Muscle of back (tissue), 3 donors: ENCODE measurements at regions not wholly inside any gene's neighbourhood (a gene's known extent, or its start where the extent isn't known, plus 50 kb on each side); places are given as distances from the start of the nearest gene placed in this dataset.

Experiments used
- DNase-seq, 3 donors: peaks; one replicate each; pipeline versions ENCODE4 v3.0.0 to v3.0.0-alpha.2; 2013

DNA sequence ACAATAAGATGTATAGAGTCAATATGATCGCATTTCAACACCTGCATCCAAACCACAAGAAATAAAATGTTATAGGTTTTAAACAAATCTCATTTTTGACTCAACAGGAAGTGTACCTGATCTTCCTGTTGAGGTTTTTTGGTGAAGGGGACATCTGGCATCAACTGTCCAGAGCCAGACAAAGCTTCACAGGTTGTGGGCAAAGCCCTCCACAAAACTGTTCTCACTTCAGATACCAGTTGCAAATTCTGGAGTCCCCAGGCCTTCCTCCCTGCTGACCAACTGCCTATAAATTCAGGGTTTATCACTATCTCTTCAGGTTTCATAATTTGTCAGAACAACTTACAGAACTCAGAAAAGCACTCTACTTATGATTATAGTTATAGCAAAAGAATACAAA is 326.1 kb upstream of the CAMK1G start:
- no peak for DNase-seq

DNA sequence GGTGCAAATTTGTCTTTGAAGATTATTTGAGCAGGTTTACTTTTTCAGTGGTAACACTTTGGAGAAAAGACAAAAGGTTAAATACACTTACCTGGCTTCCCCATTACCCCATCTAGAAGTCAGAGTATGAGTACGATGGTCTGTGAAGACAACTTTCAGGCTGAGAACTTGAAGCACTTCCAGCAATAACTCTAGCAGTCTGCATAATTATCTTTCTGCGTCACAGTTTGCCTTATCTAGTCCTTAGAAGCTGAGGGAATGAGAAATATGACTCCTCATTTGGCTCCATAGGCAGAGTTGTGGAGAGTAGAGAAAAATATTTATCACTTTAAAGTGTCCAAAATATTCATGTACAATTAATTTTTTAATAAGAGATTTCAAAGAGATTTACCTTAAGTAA is 323.4 kb upstream of the CAMK1G start:
- no peak for DNase-seq

DNA sequence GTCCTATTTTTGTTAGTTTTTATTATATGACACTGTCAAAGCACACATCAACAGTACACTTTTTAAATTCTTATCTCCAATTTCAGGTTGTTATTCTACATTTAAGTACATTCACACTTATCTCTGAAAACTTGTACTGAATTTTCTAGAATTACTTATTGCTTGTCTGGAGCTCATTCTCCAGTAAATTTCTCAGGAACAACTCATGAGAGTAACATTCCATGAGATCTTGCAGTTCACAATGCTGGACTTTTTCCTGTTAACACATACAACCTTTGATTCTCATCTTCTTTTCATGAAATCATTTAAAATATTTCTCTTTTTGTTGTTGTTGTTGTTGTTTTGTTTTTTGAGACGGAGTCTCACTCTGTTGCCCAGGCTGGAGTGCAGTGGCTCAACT is 320.9 kb upstream of the CAMK1G start:
- DNase-seq = no peak

DNA sequence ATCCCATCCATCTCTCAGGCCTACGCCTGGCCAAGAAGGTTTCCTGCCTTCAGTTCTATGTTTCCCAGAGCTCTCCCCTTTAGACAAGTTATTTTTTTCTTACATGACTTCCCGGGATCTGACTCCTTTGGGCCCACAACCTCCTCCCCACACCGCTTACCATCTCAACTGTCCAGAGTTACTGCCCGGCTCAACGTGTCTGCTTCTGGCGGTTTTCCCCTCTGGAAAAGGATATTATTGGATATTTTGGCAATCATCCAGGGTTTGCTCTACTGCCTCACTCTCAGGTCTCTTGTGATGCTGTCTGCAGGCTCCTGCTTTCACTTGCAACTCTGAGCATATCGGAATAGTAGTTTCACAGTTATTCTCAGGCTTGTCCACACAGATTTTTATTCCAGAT is 318.2 kb upstream of the CAMK1G start:
- DNase-seq = peak in 2 of 3 donors; percentile 8 to 34

DNA sequence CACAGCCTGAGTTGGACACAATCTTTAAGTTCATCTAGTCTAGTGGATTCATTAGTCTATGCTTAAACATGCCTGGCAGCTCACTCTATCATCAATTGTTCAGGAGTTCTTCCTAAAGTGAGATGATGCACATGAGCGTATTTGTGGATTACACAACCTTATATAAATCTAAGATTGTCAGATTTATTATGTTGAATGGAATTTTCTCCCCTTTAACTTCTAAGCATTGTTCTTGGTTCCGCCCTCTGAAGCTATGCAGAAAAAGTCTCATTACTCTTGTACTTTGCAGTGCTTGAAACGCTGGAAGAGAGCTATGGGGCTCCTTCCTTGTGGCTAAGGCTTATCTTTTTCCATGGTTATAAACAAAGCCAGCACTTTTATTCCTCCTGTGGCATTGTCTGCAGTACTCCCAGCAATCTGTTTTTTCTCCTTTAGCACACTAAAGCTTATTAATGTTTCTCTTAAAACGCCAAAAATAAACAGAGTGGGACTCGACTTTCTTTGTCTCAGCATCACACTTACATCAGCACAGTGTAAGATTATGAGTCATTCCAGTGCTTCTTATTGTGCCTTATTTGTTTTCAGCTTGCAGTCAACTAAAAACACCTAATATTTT is 316.8 kb upstream of the CAMK1G start:
- DNase-seq = peak in 1 of 3 donors; percentile 17

DNA sequence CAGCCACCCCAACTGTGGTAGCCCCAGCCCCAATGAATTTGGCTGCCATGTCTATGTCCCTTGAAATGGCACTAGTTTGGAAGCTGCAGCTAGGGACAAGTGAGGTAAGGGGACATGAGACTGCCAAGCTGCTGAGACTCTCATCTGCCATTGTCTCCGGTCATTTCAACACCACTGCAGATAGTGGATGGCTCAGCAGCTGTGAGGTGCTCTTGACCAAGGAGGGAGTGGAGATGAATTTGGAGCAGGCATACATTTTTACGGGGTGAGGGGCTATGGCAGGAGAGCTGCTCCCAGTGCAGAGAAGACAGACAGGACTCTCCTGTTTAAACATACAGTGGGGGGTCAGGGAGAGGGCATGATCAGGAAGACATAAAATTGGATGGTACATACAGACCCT is 315.5 kb upstream of the CAMK1G start:
- no peak for DNase-seq

DNA sequence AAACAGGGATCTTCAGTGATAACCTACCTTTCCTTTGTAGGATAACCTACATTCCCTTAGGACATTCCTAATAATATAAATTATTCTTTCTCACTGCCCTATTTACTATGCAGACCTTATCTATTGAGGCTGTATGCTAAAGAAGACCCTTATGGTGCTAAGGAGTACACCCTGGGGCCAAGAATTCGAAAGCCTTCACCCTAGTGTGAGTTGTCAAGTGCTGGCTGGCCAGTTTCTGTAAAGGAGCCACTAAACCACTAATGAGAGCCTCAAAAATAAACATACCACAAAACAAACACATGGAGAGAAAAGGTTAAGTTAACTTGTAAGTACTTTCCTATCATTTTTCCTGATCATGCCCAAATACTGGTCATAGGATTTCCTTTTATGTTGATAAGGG is 315.0 kb upstream of the CAMK1G start:
- DNase-seq = no peak

DNA sequence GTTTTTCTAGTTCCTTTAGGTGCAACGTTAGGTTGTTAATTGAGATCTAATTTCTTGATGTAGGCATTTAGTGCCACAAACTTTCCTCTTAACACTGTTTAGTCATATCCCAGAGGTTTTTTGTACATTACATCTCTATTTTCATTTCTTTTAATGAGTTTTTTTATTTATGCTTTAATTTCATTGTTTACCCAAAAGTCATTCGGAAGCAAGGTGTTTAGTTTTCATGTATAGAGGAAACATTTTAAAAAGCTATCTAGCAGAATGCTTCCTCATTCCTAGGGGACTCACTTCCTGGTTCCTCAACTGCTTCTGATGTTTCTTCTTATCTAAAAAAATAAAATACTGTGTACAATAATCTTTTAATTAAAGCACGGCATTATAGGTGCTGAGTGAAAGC is 307.2 kb upstream of the CAMK1G start:
- no peak for DNase-seq

DNA sequence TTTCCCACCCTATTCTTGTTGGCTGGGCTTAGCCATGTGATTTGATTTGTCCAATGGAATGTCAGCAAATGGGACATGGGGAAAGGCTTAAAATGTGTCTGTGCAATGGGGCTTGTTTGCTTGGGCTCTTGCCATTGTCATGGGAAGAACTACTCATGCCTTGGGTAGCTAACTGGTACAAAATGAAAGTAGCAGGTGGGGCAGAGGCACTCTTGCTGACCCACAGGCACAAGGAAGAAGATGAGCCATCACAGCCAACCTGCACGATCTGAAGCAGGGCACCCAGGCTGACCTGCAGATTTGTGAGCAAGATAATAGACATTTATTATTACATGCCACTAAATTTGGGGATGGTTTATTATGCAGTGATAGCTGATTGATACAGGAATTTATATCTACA is 305.9 kb upstream of the CAMK1G start:
- no peak for DNase-seq

DNA sequence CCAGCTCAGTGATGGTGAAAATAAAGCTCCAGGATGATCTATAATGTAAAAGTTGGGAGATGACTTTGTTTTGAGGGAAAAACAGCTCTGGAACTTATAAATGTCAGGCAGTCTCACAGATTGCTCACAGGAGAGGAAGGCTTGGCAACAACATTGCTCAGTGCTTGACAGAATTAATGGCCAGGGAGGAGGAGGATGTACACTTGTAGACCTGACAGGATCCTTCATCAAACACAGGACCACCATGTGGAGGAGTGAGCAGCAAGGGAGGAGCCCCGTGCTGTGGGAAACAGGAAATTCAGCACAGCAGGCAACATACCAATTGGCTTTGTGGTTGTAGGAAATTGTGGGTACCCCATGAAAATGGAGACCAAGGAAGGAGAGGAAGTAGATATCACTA is 291.8 kb upstream of the CAMK1G start:
- DNase-seq = no peak

DNA sequence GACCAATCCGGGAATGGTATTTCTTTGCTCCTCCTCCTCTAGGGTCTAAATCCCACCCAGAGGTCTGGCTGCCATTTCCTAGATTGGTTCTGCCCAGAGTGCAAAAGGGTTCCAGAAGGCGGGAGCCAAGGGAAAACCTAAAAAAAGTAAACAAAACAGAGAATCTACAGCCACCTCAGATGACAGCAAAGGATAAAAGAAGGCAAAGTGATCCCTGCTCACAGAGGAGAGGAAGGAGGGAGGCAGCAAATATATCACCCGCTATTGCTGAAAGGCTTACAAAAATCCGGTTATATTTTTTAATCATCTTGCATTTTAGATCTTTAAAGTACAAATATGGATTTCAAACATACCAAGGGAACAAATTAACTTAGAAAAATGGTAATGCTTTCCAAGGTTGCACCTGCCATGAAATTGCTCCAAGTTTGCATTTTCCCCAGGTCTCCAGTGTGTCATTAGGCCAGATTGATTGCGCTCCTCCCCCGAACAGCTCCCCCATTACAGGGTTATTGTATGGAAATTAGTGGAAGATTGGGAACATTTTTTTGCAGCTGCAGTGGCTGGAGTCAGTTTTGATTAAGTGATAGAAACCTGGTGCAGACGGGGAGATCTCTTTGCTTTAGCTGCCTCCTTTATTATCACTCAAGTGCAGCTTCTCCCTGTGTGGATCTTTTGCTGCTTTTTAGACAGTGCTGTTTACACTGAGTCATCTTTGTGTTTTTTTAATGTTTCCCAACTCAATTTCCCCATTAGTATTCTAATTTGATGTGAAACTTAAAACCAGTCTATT is 280.5 kb upstream of the CAMK1G start:
- DNase-seq = peak; percentile 72 to 93 (median 85)

DNA sequence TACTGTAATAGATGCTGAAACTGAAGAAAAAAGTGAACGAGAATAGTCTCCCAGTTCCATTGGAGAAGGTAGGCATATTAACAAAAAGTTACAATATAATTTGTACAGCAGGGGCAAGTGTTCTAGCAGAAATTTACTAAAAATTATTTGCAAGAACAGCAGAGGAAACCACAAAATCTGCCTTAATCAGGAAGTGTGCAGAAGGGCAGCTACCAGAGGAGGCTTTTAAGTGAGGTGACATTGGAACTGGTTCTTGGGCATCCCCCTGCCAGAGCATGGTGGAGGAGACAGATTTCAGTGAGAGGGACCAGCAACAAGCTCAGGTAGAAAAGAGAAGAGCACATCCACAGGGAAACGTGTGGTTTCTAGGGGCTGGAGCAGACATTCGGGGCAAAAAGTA is 279.3 kb upstream of the CAMK1G start:
- no peak for DNase-seq

DNA sequence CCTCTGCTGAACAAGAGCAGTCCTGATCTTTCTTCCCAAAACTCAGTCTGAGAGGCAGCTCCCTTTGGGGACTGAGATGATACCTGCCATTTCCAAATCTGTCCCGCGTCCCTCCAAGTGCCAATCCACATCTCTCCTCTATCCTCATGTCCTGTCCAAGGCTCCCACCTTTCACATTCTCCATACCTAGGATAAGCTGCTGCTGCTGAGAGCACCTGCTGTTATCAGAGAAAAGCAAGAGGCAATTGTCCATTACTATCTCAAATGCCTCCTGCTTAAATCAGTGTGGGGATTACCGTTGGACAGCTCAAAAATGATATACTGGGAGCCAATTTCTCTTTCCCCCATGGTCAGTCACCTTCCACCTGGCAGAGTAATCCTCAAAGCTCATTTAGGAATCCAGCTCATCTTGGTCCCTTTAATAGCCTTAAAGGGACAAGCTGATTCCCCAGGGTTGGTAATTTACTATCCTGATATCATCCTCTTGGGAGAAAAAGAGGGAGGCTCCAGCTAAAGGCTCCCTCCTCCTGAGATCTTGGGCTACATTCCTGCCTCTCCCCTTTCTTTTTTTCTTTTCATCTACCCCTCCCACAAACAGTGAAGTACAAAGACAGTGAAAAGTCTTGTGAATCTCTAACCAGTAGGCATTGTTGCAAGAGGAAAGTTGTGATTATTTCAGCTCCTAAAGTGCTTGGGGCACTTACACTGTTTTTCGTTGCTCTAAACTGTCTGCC is 278.1 kb upstream of the CAMK1G start:
- no peak for DNase-seq

DNA sequence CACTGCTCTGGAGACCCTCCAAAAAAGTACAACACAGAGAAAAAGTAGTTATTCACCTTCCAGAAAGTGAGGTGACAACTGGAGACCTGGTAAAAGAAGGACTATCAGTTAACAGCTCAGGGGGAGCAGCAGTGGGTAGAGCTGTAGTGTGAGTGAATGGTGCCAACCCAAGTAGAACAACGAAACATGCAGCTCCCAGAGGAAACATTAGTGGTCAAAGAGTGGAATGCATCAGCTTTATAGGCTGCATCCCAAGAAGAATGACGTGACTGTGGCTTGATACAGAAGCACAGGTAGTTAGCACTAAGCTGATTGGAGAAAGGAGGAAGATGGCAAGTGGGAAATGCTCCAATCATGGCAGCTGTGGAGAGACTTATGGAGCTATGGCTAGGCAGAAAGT is 275.7 kb upstream of the CAMK1G start:
- DNase-seq = no peak

DNA sequence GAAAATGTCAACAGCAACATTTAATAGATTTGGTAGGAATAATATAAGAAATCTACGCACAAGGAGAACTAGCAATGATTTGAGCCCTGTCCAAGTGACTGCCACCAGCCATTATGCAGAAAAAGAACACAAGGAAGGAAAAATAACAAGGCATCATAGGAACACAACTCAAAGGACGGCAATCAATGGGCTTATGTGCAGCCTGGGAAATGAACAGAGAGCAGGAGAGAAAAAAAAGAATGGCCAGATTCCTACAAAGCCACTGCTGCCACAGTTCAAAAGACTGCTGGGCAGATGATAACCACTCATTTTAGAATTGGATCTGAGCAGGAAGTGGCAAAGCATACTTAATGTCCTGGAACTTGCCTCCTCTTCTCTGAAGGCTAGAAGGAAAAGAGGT is 274.3 kb upstream of the CAMK1G start:
- DNase-seq = no peak

DNA sequence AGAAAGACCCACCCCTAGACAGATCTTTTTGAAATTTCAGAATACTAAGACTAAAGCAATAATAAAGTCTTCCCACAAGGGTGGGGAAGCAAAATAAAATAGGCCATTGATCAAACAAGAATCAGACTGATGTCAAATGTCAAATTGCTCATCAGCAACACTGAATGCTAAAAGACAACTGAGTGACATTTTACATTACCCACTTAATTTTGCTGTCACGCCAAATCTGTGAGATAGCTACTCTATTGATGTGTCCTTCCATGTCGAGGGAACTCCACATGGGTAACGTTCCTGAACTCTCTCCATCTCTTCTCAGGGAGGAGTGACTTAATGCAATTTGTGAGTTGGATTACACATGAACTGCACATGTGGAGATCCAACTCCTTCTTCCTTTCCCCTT is 271.7 kb upstream of the CAMK1G start:
- no peak for DNase-seq

DNA sequence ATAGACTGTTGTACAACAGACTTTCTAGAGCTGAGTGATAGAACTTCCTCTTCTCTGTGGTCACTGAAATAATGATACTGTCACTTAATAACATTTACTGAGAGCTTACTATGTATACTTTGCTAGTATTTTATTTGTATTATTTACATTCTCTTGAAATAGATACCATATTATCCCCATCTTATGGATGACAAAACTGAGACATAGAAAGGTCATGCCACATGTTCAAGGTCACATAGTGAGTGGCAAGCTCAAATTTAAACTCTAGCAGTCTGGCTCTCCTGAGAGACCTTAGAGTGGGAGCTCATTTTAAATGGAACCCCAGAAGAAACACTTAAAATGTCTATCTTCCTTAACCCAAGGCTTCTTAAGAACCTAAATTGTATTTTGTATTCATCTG is 266.6 kb upstream of the CAMK1G start:
- DNase-seq = no peak

DNA sequence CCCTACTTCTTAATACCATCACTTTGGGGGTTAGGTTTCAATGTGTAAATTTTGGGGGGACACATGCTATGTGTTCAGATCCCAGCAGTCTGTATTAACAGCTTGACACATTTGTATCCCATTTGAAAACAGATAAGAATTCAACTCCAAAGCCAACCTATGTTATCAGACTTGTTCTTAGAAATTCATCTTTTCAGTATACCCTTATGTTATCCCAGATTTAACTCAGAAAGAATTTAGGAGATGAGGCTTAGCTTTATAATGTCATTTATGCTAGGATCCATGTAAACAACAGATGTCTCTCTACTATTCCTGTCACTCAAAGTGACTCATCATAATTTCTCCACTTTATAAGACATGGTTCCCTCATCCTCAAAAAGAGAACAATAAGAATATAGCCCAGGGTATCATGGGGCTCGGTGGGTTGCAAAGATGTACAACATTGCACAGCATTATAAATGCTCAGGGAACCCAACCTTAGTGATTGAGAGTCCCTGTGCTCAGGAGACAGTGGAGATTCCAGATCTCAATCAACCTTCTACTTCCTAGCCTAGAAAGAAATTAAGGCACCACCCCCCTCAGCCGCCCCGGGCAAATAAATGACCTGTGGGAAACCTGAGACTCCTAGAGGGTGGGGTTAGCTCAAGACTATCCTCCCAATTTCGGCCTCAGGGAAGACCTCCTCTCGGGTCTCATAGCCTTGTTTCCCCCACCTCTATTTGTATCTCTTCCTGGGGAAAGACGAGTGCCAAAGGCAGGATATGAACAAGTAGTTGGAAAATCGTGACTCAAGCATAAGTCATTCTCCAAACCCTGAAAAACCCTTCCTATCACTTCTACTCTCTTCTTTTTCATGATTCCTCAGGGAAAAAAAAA is 265.1 kb upstream of the CAMK1G start:
- no peak for DNase-seq

DNA sequence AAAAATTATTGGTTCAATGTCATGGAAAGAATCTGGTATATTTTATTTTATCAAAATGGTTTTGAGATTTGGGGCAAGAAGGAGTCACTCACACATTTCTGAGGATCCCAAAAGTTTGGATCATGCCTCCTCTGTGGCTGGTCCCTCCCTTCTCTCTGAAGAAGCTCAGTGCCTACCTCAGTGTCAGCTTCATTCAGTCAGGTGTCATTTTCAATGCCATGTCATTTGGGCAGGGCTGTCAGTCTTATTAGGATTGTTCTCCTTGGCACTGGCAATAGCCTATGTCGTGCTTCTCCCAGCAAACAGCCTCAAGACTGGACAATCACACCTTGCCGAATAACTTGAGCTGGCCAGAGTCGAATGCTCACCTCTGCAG is 264.5 kb upstream of the CAMK1G start:
- no peak for DNase-seq

DNA sequence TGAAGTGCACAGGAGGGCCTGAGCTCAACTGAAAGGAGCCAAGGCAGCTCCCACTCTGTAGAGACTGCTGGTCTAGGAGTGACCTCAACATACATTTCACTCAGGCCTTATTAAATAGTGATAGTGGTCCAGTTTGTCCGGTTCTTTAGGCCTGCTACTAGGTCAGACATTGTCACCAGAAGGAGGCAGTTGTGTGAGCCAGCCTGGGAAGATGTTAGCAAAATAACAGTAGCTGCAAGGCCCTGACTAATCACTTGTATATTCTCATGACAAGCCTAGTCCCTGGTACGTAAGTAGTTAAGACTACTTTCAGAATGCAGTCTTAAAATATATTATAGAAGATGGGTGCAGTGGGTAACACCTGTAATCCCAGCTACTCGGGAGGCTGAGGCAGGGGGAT is 264.0 kb upstream of the CAMK1G start:
- DNase-seq = no peak

DNA sequence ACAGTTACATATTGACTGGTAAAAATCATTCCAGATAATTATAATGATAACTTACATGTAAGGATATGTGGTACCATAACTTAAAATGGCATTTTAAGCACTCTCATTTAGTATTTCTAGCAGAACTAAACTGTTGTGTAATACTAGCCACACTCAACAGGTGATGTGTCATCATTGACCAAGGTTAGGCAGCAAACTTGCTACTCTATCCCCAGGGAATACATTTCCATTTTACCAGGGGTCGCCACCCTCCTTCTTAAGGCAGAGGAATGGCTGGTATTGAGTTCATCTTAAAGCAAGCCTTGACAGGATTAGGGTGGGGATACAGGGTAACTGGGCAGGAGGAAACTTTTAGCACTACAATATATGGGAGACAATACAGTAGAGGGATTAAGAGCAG is 259.8 kb upstream of the CAMK1G start:
- DNase-seq = no peak
